ENCODE measurements at regions not wholly inside any gene's neighbourhood (a gene's known extent, or its start where the extent isn't known, plus 50 kb on each side); places are given as distances from the start of the nearest gene placed in this dataset.
"Not testable (repeated sequence)": the region's sequence is repeated elsewhere in the genome, so short reads cannot be mapped to it uniquely, and the experiment has no call there.

GRCh38 chr11:112662554-112662953 is 298.7 kb upstream of the NCAM1 start:
- no peak for DNase-seq

GRCh38 chr11:112663947-112664634 is 297.1 kb upstream of the NCAM1 start:
- DNase-seq: no peak

GRCh38 chr11:112665291-112665690 is 295.9 kb upstream of the NCAM1 start:
- DNase-seq: no peak

- DNase-seq: no peak
Measured at GRCh38 chr11:112666253-112666652, 295.0 kb upstream of the NCAM1 start.

GRCh38 chr11:112670806-112671570 is 290.2 kb upstream of the NCAM1 start:
- no peak for DNase-seq

GRCh38 chr11:112673401-112673800 is 287.8 kb upstream of the NCAM1 start:
- not testable (repeated sequence) for DNase-seq

GRCh38 chr11:112685111-112685510 is 276.1 kb upstream of the NCAM1 start:
- no peak for DNase-seq

GRCh38 chr11:112689851-112690250 is 271.4 kb upstream of the NCAM1 start:
- DNase-seq: no peak

GRCh38 chr11:112693781-112694180 is 267.4 kb upstream of the NCAM1 start:
- no peak for DNase-seq

GRCh38 chr11:112694245-112694644 is 267.0 kb upstream of the NCAM1 start:
- DNase-seq: no peak

GRCh38 chr11:112694813-112695212 is 266.4 kb upstream of the NCAM1 start:
- no peak for DNase-seq

- no peak for DNase-seq
Measured at GRCh38 chr11:112697391-112698178, 263.6 kb upstream of the NCAM1 start.

- no peak for DNase-seq
Measured at GRCh38 chr11:112705148-112705547, 256.1 kb upstream of the NCAM1 start.

- DNase-seq: no peak
Measured at GRCh38 chr11:112706863-112707262, 254.4 kb upstream of the NCAM1 start.

- DNase-seq: not testable (repeated sequence)
Measured at GRCh38 chr11:112714340-112714739, 246.9 kb upstream of the NCAM1 start.

GRCh38 chr11:112715056-112715455 is 246.2 kb upstream of the NCAM1 start:
- no peak for DNase-seq

- DNase-seq: no peak
Measured at GRCh38 chr11:112718483-112718882, 242.7 kb upstream of the NCAM1 start.

GRCh38 chr11:112719736-112720525 is 241.3 kb upstream of the NCAM1 start:
- DNase-seq: no peak

- no peak for DNase-seq
Measured at GRCh38 chr11:112722148-112722547, 239.1 kb upstream of the NCAM1 start.

GRCh38 chr11:112722876-112723275 is 238.3 kb upstream of the NCAM1 start:
- DNase-seq: no peak

GRCh38 chr11:112723676-112724495 is 237.3 kb upstream of the NCAM1 start:
- no peak for DNase-seq

- DNase-seq: no peak
Measured at GRCh38 chr11:112724496-112724790, 236.8 kb upstream of the NCAM1 start.
